ENCODE measurements at regions not wholly inside any gene's neighbourhood (a gene's known extent, or its start where the extent isn't known, plus 50 kb on each side); places are given as distances from the start of the nearest gene placed in this dataset.

- no peaks in the 10 kb centered on the region for H3K27me3 ChIP-seq
Observed at GRCh38 chr9:11708899-11709298, 984.3 kb upstream of the TYRP1 start.

GRCh38 chr9:11709567-11709966 is 983.6 kb upstream of the TYRP1 start:
- Histone ChIP-seq H3K27ac (no peak overlapping the region), H3K4me1 (replicated peaks in 1 of 2) (no peaks in the 10 kb centered on the region), H3K27me3 (no peaks in the 10 kb centered on the region), H3K4me3 (no peak overlapping the region), H3K9me3 (replicated peaks in 1 of 3) (no peaks in the 10 kb centered on the region), H3K36me3 (replicated peaks in 1 of 2) (no peaks in the 10 kb centered on the region)
- WGBS, 4 donors = 0 to 70% (median 51%) methylated on average over 1 of the region's 1 CpG
- DNase-seq = no peak
- TF ChIP-seq POLR2A (IDR thresholded peaks at IDR 0.05) = no peak
- TF ChIP-seq CTCF (IDR thresholded peaks at IDR 0.05) = no peak
- intact Hi-C loops (cut with DNase I) = no loop called here

More at GRCh38 chr9:11708899-11709298, 984.3 kb upstream of the TYRP1 start:
- no peaks in the 10 kb centered on the region for H3K4me1 ChIP-seq (replicated peaks in 1 of 2)
- DNase-seq = no peak
- no peak overlapping the region for H3K4me3 ChIP-seq
- intact Hi-C loops (cut with DNase I) = no loop called here
- H3K27ac ChIP-seq = no peak overlapping the region
- WGBS, 4 donors = 75 to 91% (median 83%) methylated on average over 2 of the region's 2 CpGs
- H3K9me3 ChIP-seq (replicated peaks in 1 of 3) = no peaks in the 10 kb centered on the region
- TF ChIP-seq POLR2A (IDR thresholded peaks at IDR 0.05) = no peak
- TF ChIP-seq CTCF (IDR thresholded peaks at IDR 0.05) = no peak
- no peaks in the 10 kb centered on the region for H3K36me3 ChIP-seq (replicated peaks in 1 of 2)

GRCh38 chr9:11713077-11713476 is 980.1 kb upstream of the TYRP1 start:
- no peak for DNase-seq
- TF ChIP-seq CTCF (IDR thresholded peaks at IDR 0.05) (no peak), POLR2A (IDR thresholded peaks at IDR 0.05) (no peak)
- H3K27me3 ChIP-seq = no peaks in the 10 kb centered on the region
- 84 to 94% (median 88%) methylated on average over 2 of the region's 2 CpGs for WGBS, 4 donors
- H3K27ac ChIP-seq = no peak overlapping the region
- H3K4me3 ChIP-seq = no peak overlapping the region
- intact Hi-C loops (cut with DNase I) = no loop called here
- H3K36me3 ChIP-seq (replicated peaks in 1 of 2) = no peaks in the 10 kb centered on the region
- H3K4me1 ChIP-seq (replicated peaks in 1 of 2) = no peaks in the 10 kb centered on the region
- no peaks in the 10 kb centered on the region for H3K9me3 ChIP-seq (replicated peaks in 1 of 3)

GRCh38 chr9:11722957-11723356 is 970.2 kb upstream of the TYRP1 start:
- Histone ChIP-seq H3K27me3 (no peaks in the 10 kb centered on the region), H3K36me3 (replicated peaks in 1 of 2) (no peaks in the 10 kb centered on the region), H3K4me3 (no peak overlapping the region), H3K4me1 (replicated peaks in 1 of 2) (no peaks in the 10 kb centered on the region), H3K9me3 (replicated peaks in 1 of 3) (no peaks in the 10 kb centered on the region), H3K27ac (no peak overlapping the region)
- WGBS, 4 donors = 43 to 55% (median 46%) methylated on average over 3 of the region's 3 CpGs
- DNase-seq = no peak
- intact Hi-C loops (cut with DNase I) = no loop called here
- TF ChIP-seq POLR2A (IDR thresholded peaks at IDR 0.05) (no peak), CTCF (IDR thresholded peaks at IDR 0.05) (no peak)
